Body of pancreas (tissue), 4 donors: ENCODE measurements at regions not wholly inside any gene's neighbourhood (a gene's known extent, or its start where the extent isn't known, plus 50 kb on each side); places are given as distances from the start of the nearest gene placed in this dataset.

ENCODE experiments used
- ATAC-seq: fragments of 150-250 bp; one replicate; pipeline ENCODE4 v1.9.1; 2016
- DNase-seq, 4 donors: peaks; one replicate each; pipeline ENCODE4 v3.0.0-alpha.2; 2019
- H3K27ac ChIP-seq, 4 donors: fragments of 200-600 bp; sonication (generic); 1 replicate in 3 of 4; 2 replicates in 1 of 4; pipeline versions ENCODE4 v1.5.1 to v1.6.1; 2016 to 2019; ENCODE audit warnings: mild to moderate bottlenecking in 1 of 4, mixed read lengths in 1 of 4, moderate library complexity in 1 of 4
- H3K27me3 ChIP-seq, 2 donors: fragments of 200-600 bp; sonication (generic); one replicate each; pipeline ENCODE4 v1.6.0; 2016; ENCODE audit warnings: mild to moderate bottlenecking in 1 of 2
- H3K36me3 ChIP-seq, 2 donors: fragments of 200-600 bp; sonication (generic); replicated peaks in 1 of 2; 2 replicates each; pipeline ENCODE4 v1.5.1; 2016; ENCODE audit warnings: low read depth in 2 of 2; ENCODE audit not compliant: insufficient read depth in 1 of 2
- H3K4me1 ChIP-seq: fragments of 200-600 bp; sonication (generic); one replicate; pipeline ENCODE4 v1.6.0; 2016
- H3K4me3 ChIP-seq, 2 donors: fragments of 200-600 bp; sonication (generic); 1 replicate in 1 of 2; 2 replicates in 1 of 2; pipeline ENCODE4 v1.5.1; 2016 to 2019
- H3K9me3 ChIP-seq, 3 donors: fragments of 200-600 bp; sonication (generic); 1 replicate in 2 of 3; 2 replicates in 1 of 3; pipeline ENCODE4 v1.5.1; 2016
- POLR2A ChIP-seq, 3 donors: fragments of 450-650 bp; IDR thresholded peaks; one replicate each; pipeline ENCODE4 v1.6.1; 2016; ENCODE audit warnings: antibody characterized with exemption in 3 of 3, mild to moderate bottlenecking in 2 of 3
- WGBS, 2 donors: methylation state at CpG; one replicate each; pipeline ENCODE4 v1.1.5; 2017; 5-methylcytosine and 5-hydroxymethylcytosine counted together
- intact Hi-C: fragments of 100-400 bp; cut with DNase I; formaldehyde crosslinking; loops from one replicate; pipeline ENCODE4 v1.15.1; 2023
- TF ChIP-seq, protein P1 (sequence below), 7 experiments: fragments of 450-650 bp in 4 of 7; fragments of 200-600 bp in 3 of 7; sonication (generic) in 3 of 7; IDR thresholded peaks; one replicate each; pipeline ENCODE4 v1.5.1; 2016 to 2019; ENCODE audit warnings: antibody characterized with exemption in 7 of 7

DNA sequence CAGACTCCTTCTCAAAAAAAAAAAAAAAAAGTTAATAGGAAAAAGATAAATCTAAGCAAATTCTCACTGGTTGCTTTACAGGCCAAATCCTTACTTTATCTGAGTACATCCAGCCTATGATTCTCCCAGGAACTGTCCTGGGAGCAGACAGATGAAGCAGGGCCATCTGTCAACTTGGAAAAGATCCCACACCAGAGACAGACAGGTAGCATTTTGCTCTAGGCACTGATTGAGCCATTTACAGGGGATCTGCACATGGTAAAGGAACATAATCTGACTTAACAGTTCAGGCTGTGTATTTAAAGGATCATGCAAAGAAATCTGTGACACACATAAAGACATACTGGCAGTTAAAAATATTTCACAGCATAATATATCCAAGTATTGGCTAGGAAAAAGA, 1006.5 kb downstream of the TBL1XR1 start:
- DNase-seq (no peak), ATAC-seq (no peak)
- no peak overlapping the region for H3K27ac ChIP-seq
- H3K4me1 ChIP-seq: no peaks in the 10 kb centered on the region
- TF ChIP-seq, protein P1, sequence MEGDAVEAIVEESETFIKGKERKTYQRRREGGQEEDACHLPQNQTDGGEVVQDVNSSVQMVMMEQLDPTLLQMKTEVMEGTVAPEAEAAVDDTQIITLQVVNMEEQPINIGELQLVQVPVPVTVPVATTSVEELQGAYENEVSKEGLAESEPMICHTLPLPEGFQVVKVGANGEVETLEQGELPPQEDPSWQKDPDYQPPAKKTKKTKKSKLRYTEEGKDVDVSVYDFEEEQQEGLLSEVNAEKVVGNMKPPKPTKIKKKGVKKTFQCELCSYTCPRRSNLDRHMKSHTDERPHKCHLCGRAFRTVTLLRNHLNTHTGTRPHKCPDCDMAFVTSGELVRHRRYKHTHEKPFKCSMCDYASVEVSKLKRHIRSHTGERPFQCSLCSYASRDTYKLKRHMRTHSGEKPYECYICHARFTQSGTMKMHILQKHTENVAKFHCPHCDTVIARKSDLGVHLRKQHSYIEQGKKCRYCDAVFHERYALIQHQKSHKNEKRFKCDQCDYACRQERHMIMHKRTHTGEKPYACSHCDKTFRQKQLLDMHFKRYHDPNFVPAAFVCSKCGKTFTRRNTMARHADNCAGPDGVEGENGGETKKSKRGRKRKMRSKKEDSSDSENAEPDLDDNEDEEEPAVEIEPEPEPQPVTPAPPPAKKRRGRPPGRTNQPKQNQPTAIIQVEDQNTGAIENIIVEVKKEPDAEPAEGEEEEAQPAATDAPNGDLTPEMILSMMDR (IDR thresholded peaks at IDR 0.05): no peak
- no peak for TF ChIP-seq POLR2A (IDR thresholded peaks at IDR 0.05)
- no peaks in the 10 kb centered on the region for H3K9me3 ChIP-seq
- no peak overlapping the region for H3K4me3 ChIP-seq
- H3K27me3 ChIP-seq: no peaks in the 10 kb centered on the region
- H3K36me3 ChIP-seq: no peaks in the 10 kb centered on the region
- intact Hi-C loops: no loop called here

DNA sequence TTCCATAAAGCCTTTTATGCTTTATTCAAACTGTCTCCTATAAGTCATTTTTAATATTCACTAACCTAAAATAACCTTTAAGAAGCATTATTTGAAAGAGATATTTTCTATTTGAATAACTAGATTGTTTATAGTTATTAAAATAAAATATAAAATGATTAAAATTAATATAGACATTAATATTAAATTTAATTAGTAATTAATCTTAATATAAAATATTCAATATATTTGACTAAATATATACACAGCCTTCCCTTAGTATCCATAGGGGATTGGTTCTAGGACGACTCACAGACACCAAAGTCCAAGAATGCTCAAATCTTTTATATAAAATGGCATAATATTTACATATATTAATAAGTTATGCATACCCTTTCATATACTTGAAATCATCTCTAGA, 1014.1 kb downstream of the TBL1XR1 start:
- intact Hi-C loops: no loop called here
- 0 to 28% methylated on average over 1 of the region's 1 CpG for WGBS, 2 donors
- TF ChIP-seq POLR2A (IDR thresholded peaks at IDR 0.05): no peak
- TF ChIP-seq, protein P1 (IDR thresholded peaks at IDR 0.05): no peak

DNA sequence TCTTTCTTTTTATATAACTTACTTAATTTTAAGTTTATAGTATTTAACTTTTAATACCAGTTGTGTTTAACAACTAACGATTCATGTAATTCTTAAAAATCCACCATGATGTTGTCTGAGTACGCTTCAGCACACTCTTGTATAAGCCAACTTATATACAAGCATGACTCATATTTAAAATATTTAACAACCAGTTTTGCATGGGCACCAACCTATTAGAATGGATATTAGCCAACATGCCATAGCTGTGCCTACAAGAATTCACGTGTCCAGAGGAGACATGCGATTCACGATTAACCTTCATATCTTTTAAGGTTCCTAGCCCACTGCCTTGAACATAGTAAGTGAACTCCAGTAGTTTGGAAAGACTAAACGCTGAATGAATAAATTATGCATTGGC, 1023.2 kb downstream of the TBL1XR1 start:
- no peaks in the 10 kb centered on the region for H3K9me3 ChIP-seq
- intact Hi-C loops: no loop called here
- H3K4me1 ChIP-seq: no peaks in the 10 kb centered on the region
- H3K4me3 ChIP-seq: no peak overlapping the region
- no peak overlapping the region for H3K27ac ChIP-seq
- no peak for TF ChIP-seq POLR2A (IDR thresholded peaks at IDR 0.05)
- TF ChIP-seq, protein P1 (IDR thresholded peaks at IDR 0.05): no peak
- DNase-seq: no peak
- no peak for ATAC-seq
- no peaks in the 10 kb centered on the region for H3K27me3 ChIP-seq
- H3K36me3 ChIP-seq: no peaks in the 10 kb centered on the region
- 86 to 87% methylated on average over 6 of the region's 6 CpGs for WGBS, 2 donors

More for the DNA sequence above, 1014.1 kb downstream of the TBL1XR1 start:
- Histone ChIP-seq H3K36me3 (no peaks in the 10 kb centered on the region), H3K27ac (no peak overlapping the region), H3K4me3 (no peak overlapping the region), H3K9me3 (no peaks in the 10 kb centered on the region), H3K27me3 (no peaks in the 10 kb centered on the region), H3K4me1 (no peaks in the 10 kb centered on the region)
- DNase-seq: no peak
- no peak for ATAC-seq

DNA sequence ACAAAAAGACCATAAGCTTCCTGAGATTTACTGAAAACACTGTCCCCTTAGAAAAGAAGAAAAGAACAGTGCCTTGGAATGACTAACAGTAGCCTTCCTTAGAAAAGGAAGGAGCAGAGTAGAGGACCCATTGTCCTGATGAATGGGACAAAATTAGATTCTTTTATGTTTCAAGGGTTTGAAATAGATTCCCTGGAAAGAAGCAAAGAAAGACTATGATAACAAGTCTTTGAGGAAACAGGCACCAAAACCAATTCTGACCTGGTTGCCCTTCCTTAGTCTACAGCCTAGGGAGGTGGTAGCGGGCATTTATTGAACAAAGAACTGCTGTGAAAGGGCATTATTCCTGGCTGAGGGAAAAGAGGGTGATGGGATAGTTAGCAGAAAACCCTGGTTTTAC, 1024.8 kb downstream of the TBL1XR1 start:
- no peaks in the 10 kb centered on the region for H3K36me3 ChIP-seq
- intact Hi-C loops: no loop called here
- H3K9me3 ChIP-seq: no peaks in the 10 kb centered on the region
- ATAC-seq (no peak), DNase-seq (no peak)
- no peak overlapping the region for H3K4me3 ChIP-seq
- 79 to 91% methylated on average over 1 of the region's 1 CpG for WGBS, 2 donors
- H3K27me3 ChIP-seq: no peaks in the 10 kb centered on the region
- TF ChIP-seq, protein P1 (IDR thresholded peaks at IDR 0.05): no peak
- no peak for TF ChIP-seq POLR2A (IDR thresholded peaks at IDR 0.05)
- no peaks in the 10 kb centered on the region for H3K4me1 ChIP-seq
- no peak overlapping the region for H3K27ac ChIP-seq

- 17 to 24% methylated on average over 2 of the region's 2 CpGs for WGBS, 2 donors
- Histone ChIP-seq H3K27me3 (no peaks in the 10 kb centered on the region), H3K4me3 (no peak overlapping the region), H3K4me1 (no peaks in the 10 kb centered on the region), H3K27ac (no peak overlapping the region), H3K9me3 (no peaks in the 10 kb centered on the region), H3K36me3 (no peaks in the 10 kb centered on the region)
- TF ChIP-seq POLR2A (IDR thresholded peaks at IDR 0.05): no peak
- TF ChIP-seq, protein P1 (IDR thresholded peaks at IDR 0.05): no peak
- intact Hi-C loops: no loop called here
- DNase-seq (no peak), ATAC-seq (no peak)
Measured at GRCh38 chr3:176167272-176167671, 1030.0 kb downstream of the TBL1XR1 start.
